CD4-positive, alpha-beta T cell (primary cell): ENCODE measurements at regions not wholly inside any gene's neighbourhood (a gene's known extent, or its start where the extent isn't known, plus 50 kb on each side); places are given as distances from the start of the nearest gene placed in this dataset.

Experiments used
- ATAC-seq: fragments of 200-7000 bp; cut with Tn5 transposase; one replicate; pipeline ENCODE4 v1.10.0; 2022; ENCODE audit warnings: mild to moderate bottlenecking; ENCODE audit not compliant: poor library complexity
- CTCF ChIA-PET: fragments of 350-600 bp; sonication (Branson Sonifier 250); formaldehyde crosslinking; loops from one replicate; lab custom pipeline; 2021; ENCODE audit warnings: antibody characterized with exemption, inconsistent platforms; lab: Charles Lee
- POLR2A ChIA-PET: fragments of 350-600 bp; sonication (Branson Sonifier 250); formaldehyde crosslinking; loops from one replicate; lab custom pipeline; 2021; ENCODE audit warnings: antibody characterized with exemption, inconsistent platforms; lab: Charles Lee
- DNase-seq, 14 experiments: peaks; one replicate each; pipeline ENCODE4 v3.0.0-alpha.2; 2013 to 2020; ENCODE audit warnings: mixed read lengths in 2 of 14
- H3K27ac ChIP-seq, 2 donors: one replicate each; pipeline versions ENCODE4 v1.5.1 to v1.7.0; 2013; ENCODE audit warnings: low read length in 2 of 2, low read depth in 1 of 2, mild to moderate bottlenecking in 1 of 2
- H3K27me3 ChIP-seq, 2 experiments: 1 replicate in 1 of 2; 2 replicates in 1 of 2; pipeline versions ENCODE4 v1.6.1 to v1.7.0; 2013; ENCODE audit warnings: low read length in 2 of 2, control low read depth in 1 of 2, mild to moderate bottlenecking in 1 of 2, moderate library complexity in 1 of 2; ENCODE audit not compliant: insufficient read depth in 2 of 2, control insufficient read depth in 1 of 2
- H3K36me3 ChIP-seq: one replicate; pipeline ENCODE4 v1.6.1; 2013; ENCODE audit warnings: low read length, control low read depth; ENCODE audit not compliant: insufficient read depth
- H3K4me1 ChIP-seq: one replicate; pipeline ENCODE4 v1.6.1; 2013; ENCODE audit warnings: low read length, control low read depth; ENCODE audit not compliant: insufficient read depth
- H3K4me3 ChIP-seq: one replicate; pipeline ENCODE4 v1.5.1; 2013; ENCODE audit warnings: mild to moderate bottlenecking, low read length, moderate library complexity
- H3K9me3 ChIP-seq, 2 experiments: 1 replicate in 1 of 2; 2 replicates in 1 of 2; pipeline versions ENCODE4 v1.6.1 to v1.7.0; 2013; ENCODE audit warnings: low read length in 2 of 2, mild to moderate bottlenecking in 2 of 2, control low read depth in 1 of 2, moderate library complexity in 1 of 2; ENCODE audit not compliant: control insufficient read depth in 1 of 2, insufficient read depth in 1 of 2
- H3K27ac Mint-ChIP-seq: one replicate; pipeline ENCODE4 v1.8.0; 2020; ENCODE audit warnings: mixed read lengths
- H3K27me3 Mint-ChIP-seq: one replicate; pipeline ENCODE4 v1.8.0; 2021; ENCODE audit warnings: mixed read lengths
- H3K36me3 Mint-ChIP-seq: one replicate; pipeline ENCODE4 v1.8.0; 2021; ENCODE audit warnings: low read depth, mixed read lengths
- H3K4me1 Mint-ChIP-seq: one replicate; pipeline ENCODE4 v1.8.0; 2021; ENCODE audit warnings: low read depth, mixed read lengths
- H3K4me3 Mint-ChIP-seq: one replicate; pipeline ENCODE4 v1.8.0; 2020; ENCODE audit warnings: mild to moderate bottlenecking, mixed read lengths
- H3K9me3 Mint-ChIP-seq: one replicate; pipeline ENCODE4 v1.8.0; 2020; ENCODE audit warnings: mixed read lengths
- intact Hi-C, 2 experiments: fragments of 100-400 bp; cut with DNase I in 1 of 2; cut with micrococcal nuclease in 1 of 2; formaldehyde crosslinking; loops; one replicate each; pipeline versions ENCODE4 v1.15.1 to v1.9.0; 2023 to 2025; cut with DNase I, micrococcal nuclease
- TF ChIP-seq, protein P1 (sequence below): fragments of 200-600 bp; IDR thresholded peaks from one replicate; pipeline ENCODE4 v1.8.0; 2022; ENCODE audit warnings: antibody characterized with exemption, mild to moderate bottlenecking

DNA sequence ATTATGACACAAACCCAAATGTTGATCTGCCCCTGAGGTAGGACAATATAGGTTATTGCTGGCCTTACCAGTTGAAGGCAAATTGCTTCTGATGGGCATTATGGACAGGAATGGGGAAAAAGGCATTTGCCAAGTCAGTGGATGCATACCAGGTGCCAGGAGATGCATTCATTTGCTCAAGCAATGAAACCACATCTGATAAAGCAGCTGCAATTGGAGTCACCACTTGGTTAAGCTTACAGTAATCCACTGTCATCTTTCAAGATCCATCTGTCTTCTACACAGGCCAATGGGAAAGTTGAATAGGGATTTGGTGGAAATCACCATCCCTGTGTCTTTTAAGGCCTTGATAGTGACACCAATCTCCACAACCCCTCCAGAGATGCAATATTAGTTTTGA is 648.6 kb downstream of the COL12A1 start:
- no peaks in the 10 kb centered on the region for H3K27me3 Mint-ChIP-seq
- CTCF ChIA-PET: no interaction called here
- H3K4me3 Mint-ChIP-seq: no peak overlapping the region
- H3K4me1 ChIP-seq: no peaks in the 10 kb centered on the region
- H3K4me1 Mint-ChIP-seq: no peaks in the 10 kb centered on the region
- no peaks in the 10 kb centered on the region for H3K9me3 Mint-ChIP-seq
- H3K27ac ChIP-seq: no peak overlapping the region
- no peaks in the 10 kb centered on the region for H3K27me3 ChIP-seq
- no peaks in the 10 kb centered on the region for H3K36me3 ChIP-seq
- POLR2A ChIA-PET: no interaction called here
- no peak overlapping the region for H3K27ac Mint-ChIP-seq
- no peaks in the 10 kb centered on the region for H3K36me3 Mint-ChIP-seq
- intact Hi-C loops: no loop called here
- no peak overlapping the region for H3K4me3 ChIP-seq
- TF ChIP-seq, protein P1, sequence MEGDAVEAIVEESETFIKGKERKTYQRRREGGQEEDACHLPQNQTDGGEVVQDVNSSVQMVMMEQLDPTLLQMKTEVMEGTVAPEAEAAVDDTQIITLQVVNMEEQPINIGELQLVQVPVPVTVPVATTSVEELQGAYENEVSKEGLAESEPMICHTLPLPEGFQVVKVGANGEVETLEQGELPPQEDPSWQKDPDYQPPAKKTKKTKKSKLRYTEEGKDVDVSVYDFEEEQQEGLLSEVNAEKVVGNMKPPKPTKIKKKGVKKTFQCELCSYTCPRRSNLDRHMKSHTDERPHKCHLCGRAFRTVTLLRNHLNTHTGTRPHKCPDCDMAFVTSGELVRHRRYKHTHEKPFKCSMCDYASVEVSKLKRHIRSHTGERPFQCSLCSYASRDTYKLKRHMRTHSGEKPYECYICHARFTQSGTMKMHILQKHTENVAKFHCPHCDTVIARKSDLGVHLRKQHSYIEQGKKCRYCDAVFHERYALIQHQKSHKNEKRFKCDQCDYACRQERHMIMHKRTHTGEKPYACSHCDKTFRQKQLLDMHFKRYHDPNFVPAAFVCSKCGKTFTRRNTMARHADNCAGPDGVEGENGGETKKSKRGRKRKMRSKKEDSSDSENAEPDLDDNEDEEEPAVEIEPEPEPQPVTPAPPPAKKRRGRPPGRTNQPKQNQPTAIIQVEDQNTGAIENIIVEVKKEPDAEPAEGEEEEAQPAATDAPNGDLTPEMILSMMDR: no peak
- peaks cover 0 to 4% of the 10 kb centered on the region in 2 experiments for H3K9me3 ChIP-seq
- ATAC-seq: no peak
- DNase-seq: no peak

GRCh38 chr6:74554041-74554440 is 651.8 kb downstream of the COL12A1 start:
- ChIA-PET CTCF (no interaction called here), POLR2A (no interaction called here)
- Mint-ChIP-seq H3K4me3 (no peak overlapping the region), H3K9me3 (no peaks in the 10 kb centered on the region), H3K4me1 (no peaks in the 10 kb centered on the region), H3K36me3 (no peaks in the 10 kb centered on the region), H3K27me3 (no peaks in the 10 kb centered on the region), H3K27ac (no peak overlapping the region)
- no peaks in the 10 kb centered on the region for H3K36me3 ChIP-seq
- peaks cover 0 to 4% of the 10 kb centered on the region in 2 experiments for H3K9me3 ChIP-seq
- no peak overlapping the region for H3K27ac ChIP-seq
- no peak overlapping the region for H3K4me3 ChIP-seq
- no peaks in the 10 kb centered on the region for H3K4me1 ChIP-seq
- intact Hi-C loops: no loop called here
- H3K27me3 ChIP-seq: no peaks in the 10 kb centered on the region
- TF ChIP-seq, protein P1: no peak
- DNase-seq: no peak
- no peak for ATAC-seq

- ChIA-PET POLR2A (no interaction called here), CTCF (no interaction called here)
- no peaks in the 10 kb centered on the region for H3K4me1 ChIP-seq
- no peak overlapping the region for H3K27ac ChIP-seq
- TF ChIP-seq, protein P1: no peak
- no peak overlapping the region for H3K4me3 Mint-ChIP-seq
- peaks cover 0 to 4% of the 10 kb centered on the region in 2 experiments for H3K9me3 ChIP-seq
- peaks cover 3% of the 10 kb centered on the region for H3K9me3 Mint-ChIP-seq
- no peak for ATAC-seq
- no peak overlapping the region for H3K27ac Mint-ChIP-seq
- H3K4me3 ChIP-seq: no peak overlapping the region
- no peaks in the 10 kb centered on the region for H3K36me3 Mint-ChIP-seq
- no peaks in the 10 kb centered on the region for H3K36me3 ChIP-seq
- H3K27me3 Mint-ChIP-seq: no peaks in the 10 kb centered on the region
- H3K27me3 ChIP-seq: no peaks in the 10 kb centered on the region
- no peaks in the 10 kb centered on the region for H3K4me1 Mint-ChIP-seq
- intact Hi-C loops: no loop called here
- DNase-seq: no peak
Measured at GRCh38 chr6:74551896-74552295, 654.0 kb downstream of the COL12A1 start.
